Midbrain (tissue), 1 donor: ENCODE measurements at regions not wholly inside any gene's neighbourhood (a gene's known extent, or its start where the extent isn't known, plus 50 kb on each side); places are given as distances from the start of the nearest gene placed in this dataset.

Experiments used
- DNase-seq: peaks from one replicate; lab custom pipeline; 2025; lab: John Stamatoyannopoulos, UW

- DNase-seq = no peak
These were observed 51.7 kb upstream of the HES1 start for GRCh38 chr3:194084284-194084683.
